Stromal cell of bone marrow (primary cell): ENCODE measurements at regions not wholly inside any gene's neighbourhood (a gene's known extent, or its start where the extent isn't known, plus 50 kb on each side); places are given as distances from the start of the nearest gene placed in this dataset.
A peak's percentile ranks its signal among the peaks of the same experiment; 100 is the strongest.

Experiments
- DNase-seq: peaks from one replicate; pipeline ENCODE4 v3.0.0-alpha.2; 2012; ENCODE audit warnings: low read depth

DNA sequence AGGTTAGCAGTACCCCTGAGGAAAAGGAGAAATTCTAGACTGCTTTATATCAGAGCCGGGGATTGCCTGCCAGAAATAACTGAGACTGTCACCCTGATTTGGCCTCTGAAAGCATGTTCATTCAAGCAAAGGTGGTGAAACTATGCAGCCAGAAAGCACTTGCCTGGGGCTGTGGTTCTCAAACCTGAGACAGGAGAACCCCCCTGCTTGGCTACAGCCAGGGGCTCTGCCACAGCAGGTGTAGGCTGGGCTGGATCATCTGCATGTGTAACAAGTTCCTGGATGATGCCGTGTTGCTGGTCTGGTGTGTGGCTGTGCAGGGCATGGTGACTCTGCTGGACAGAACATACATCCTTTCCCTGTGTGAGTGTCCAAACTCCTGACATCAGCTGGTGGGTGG is 157.8 kb downstream of the NXNL2 start:
- no peak for DNase-seq

DNA sequence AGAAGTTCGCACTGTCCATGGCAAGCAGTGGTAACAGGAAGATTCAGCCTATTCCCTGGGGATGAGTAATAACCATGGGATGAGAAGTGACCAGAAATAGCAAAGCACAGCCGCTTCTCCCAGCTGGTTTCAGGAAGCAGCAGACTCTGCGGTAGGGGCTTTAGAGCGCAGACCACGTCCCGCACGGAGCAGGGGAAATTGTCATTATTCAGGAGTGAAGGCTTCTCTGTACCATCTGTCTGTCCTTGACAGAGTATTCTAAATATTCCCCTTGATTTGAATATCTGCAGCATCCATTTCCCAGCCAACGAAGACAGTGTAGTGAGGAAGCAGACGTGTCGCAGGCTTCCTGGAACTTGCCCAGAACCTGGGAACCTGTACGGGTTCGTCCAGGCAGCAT is 159.6 kb downstream of the NXNL2 start:
- no peak for DNase-seq

DNA sequence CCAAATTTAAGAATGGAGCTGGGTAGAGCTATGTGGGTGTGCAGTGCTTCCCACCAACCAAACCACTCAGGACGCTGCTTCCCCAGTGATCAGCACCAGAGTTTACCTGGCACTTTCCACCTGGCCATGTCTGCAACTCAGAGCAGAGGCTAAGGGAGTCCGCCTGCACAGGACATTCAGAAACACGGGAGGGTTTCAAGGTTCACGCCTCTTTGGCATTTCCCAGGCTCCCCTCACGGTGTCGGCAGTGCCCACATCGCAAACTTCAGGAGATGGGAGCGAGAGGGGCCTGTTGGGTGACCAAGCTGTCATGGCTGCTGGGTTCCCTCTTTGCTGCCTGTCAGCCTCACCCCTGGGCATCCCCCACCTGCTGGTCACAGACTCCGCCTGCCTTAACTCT is 161.5 kb downstream of the NXNL2 start:
- DNase-seq, result no peak

DNA sequence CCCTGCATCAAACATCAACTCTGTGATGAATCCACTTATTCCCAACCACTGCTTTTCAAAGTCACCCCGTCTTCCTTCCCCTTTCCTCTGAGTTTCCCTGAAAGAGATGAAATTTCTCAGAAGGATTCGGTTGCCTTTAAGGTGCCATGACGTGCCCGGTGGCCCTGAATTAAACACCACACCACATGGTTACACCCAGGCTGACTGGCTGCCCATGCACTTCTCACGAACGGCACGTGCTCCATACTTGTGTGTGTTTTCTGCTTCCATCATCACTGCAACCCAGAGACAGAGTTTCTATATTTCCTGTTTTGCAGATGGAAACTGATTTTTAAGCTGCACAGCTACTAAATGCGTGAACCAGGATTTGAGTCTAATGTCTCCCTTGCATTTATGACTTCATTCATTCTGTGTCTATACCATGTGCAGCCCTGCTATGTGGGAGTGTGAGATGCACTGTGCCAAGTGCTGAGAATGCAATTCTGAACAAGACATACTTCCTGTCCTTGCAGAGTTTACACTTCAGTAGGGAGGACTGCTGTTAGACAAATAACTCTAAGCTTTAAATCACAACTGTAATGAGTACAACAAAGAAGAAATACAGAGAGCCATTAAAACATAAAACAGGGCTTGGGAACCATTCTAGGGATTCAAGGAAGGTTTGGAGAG is 162.9 kb downstream of the NXNL2 start:
- DNase-seq, result no peak

DNA sequence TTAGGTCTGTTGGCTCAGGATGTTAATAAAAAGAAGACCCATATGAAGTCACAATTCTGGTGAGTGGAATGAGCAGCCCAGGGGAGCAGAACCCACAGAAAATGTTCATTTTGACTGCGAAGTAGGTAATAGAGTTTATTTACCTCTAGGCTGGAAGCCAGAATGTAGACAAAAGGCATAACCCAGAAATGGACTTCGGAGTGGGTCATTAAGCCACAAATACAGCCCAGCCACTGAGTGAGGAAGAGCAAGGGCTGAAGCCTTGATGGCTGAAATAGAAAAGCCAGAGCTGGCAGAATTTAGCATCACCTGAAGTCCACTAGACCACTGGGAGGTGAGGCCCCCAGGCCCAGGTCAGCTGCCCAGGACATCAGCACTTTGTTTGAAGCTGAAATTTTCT is 168.0 kb downstream of the NXNL2 start:
- no peak for DNase-seq

DNA sequence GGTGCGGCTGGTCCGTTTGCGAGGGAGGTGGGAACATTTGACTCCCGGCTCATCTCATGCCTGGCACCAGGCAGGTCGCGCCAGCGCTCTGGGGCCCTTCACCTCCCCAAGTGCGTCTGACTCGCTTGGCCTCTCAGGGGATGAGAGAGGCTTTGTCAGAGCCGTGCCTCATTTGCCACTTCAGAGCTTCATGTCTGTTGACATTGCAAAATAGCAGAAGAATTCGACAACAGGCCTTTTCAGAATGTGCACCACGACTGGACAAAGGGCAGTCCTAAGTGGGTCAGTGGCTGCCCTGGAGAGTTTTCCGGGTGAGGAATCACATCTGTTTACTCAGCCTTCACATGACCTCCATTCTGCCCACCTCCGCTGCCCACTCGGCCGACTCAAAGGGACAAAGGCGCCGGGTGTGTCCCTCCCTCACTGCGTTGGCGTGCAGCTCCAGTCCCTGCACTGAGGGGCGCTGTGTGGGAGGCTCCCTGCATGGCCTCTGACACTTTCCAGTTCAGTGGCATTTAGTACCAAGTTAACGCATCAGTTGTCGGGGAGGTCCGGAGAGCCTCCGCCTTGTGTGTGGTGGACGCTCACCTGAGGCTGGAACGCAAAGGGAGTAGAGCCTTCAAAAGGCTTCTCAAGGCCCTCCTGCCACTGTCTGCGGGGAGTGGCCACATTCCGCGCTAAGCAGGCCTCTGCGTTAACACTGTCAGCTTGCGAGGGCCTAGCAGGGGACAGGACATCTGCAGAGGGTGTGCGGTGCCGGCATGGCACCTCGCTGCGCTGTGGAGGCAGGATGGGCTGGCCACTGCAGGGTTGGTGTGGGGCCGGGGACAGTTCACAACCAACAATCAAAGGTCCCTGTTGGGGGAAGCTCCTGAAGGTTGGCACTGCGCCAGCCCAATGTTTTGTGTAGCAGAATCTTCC is 171.5 kb downstream of the NXNL2 start:
- no peak for DNase-seq

DNA sequence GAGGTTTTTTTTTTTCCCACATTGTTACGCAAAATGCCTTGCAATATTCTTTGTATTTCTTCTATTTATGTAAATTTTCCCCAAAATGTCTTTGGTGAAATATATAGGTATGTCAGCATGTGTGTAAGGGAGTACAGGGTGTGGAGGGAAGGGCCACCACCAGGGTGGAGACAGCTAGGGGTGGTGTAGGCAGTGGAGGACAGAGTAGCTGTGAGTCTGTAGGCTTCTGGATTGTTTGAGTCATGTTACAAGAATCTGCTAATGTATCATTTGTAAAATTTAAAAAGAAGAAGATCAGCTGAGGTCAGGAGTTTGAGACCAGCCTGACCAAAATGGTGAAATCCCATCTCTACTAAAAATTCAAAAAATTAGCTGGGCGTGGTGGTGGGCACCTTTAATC is 175.5 kb downstream of the NXNL2 start:
- no peak for DNase-seq

DNA sequence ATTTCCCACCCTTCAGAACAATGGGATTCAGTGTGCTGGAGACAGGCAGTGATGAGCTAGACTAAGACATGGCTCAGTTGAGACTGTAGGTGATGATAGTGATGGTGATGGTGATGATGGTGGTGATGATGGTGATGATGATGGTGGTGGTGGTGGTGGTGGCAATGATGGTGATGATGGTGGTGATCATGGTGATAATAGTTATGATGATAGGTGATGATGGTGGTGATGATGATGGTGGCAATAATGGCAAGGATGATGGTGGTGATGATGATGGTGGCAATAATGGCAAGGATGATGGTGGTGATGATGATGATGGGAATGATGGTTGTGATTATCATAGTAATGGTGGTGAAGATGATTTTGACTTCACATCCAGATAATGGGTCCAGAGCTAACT is 176.7 kb downstream of the NXNL2 start:
- no peak for DNase-seq

DNA sequence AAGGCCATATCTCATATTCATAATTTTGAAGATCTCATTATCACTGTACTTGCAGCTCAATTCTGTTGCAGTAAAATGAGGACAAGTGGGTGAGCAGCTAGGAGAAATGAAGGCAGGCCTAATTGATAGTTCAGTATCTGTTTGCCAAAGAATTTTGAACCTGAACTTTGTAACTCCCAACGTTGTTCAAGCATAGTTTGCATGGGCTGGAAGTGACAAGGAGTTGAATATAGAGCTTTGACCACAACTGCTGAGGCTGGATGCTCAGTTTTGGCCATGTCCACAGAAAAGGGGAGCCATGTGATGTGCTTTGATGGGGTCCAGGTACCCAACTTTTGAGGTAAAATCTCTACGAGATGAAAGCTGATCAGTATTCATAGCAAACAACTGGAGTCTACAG is 177.5 kb downstream of the NXNL2 start:
- DNase-seq, result no peak

DNA sequence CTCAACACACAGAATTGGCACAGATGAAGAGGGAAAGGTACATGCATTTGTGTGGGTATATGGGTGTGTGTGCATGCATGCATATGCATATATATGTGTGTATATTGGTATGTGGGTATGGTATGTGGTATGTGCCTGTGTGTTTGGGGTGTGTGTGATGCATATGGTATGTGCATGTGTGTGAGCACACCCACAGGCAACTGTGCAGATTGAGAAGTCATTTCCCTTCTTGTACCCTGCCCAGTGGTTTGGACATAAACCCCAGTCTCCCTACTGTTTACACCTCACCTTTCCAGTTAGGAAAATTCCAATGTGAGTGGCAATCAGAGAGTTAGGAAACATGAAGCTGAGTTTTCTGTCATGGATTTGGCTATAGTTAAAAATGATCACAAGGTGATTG is 178.0 kb downstream of the NXNL2 start:
- DNase-seq, result no peak

DNA sequence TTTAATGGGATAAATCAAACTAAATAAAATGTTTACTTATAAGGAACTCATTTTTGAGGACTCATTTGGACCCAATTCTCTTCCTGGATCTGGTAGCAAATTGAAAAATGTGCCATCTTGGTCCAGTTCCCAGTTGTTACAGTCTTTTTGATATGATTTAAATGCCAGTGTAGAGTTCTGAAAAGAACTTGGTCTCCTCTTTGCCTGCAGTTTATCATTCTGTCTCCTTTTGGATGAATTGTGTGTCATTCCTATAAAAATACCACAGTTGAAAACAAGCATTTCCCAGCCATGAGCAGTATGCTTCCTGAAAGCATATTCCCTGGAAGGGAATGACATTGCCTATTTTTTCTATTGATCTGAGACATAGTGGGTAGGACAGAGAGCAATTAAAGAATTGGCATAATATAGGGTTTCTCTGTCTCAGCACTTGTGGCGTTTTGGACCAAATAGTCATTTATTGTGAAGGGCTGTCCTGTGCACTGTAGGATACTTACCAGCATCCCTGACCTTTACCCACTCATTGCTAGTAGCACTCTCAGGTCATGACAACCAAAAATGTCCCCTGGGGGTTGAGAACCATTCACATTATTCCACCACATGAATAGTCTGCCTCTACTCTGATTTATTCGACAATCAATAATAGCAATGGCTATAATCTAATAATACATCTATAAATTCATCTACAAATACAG is 181.8 kb downstream of the NXNL2 start:
- DNase-seq, result no peak

DNA sequence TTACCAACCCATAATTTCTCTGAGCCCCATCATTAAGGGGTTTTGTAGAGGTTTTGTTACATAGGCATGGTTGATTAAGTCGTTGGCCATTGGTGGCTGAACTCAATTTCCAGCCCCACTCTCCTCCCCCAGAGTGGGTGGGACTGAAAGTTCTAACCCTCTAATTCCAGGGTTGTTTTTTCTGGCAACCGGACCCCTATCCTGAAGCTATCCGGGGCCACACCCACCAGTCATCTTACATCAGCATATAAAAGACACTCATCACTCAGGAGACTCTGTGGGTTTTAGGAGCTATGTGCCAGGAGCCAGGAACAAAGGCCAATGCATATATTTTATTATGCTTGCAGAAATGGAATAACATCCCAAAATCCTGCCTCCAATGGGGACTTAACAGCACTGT is 186.0 kb downstream of the NXNL2 start:
- peak; percentile 76 for DNase-seq

DNA sequence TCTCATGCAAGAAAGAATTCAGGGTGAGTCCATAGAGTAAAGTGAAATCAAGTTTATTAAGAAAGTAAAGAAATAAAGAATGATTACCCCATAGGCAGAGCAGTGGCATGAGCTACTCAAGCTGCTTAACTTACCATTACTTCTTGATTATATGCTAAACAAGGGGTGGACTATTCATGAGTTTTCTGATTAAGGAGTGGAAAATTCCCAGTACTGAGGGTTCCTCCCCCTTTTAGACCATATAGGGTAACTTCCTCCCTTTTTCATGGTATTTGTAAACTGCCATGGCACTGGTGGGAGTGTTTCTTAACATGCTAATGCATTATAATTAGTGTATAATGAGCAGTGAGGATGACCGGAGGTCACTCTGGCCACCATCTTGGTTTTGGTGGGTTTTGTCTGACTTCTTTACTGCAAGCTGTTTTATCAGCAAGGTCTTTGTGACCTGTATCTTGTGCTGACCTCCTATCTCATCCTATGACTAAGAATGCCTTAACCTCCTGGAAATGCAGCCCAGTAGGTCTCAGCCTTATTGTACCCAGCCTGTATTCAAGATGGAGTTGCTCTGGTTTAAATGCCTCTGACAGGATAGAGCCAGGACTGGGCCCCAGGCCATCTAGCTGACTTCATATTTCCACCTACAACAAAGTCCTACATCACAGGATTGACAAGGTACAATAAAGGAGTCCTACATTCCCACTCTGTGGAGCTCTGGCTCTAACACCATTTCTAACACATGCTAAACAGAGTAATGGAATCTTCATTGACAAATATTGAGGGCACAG is 186.7 kb downstream of the NXNL2 start:
- DNase-seq, result no peak

DNA sequence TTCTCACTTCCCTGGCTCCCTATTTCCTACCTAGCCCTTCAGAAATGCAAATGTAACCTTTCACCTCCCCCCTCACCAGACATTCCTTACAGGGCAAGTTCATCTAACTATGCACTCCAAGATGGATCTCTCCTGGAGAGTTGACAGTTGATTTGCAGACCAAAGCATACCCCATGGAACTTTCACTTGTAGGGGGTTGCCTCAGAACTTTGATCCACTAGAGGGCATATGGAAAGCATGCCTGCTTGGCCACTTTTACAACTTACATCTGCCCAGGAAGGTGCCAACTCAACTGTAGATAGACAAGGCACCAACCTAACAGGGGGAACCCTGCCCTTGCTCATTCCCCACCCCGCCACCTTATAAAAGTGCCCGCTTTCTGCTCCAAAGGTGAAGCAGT is 187.8 kb downstream of the NXNL2 start:
- no peak for DNase-seq

DNA sequence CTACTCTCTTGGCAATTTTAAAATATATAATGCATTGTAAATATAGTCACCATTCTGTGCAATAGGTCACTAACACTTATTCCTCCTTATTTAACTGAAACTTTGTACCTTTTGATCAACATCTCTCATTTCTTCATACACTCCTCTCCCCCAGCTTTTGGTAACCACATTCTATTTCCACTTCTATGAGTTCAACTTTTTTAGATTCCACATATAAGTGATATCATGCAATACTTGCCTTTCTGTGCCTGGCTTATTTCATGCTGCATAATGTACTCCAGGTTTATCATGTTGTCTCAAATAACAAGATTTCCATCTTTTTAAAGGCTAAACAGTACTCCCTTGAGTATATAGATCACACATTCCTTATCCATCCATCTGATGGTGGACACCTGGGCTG is 188.8 kb downstream of the NXNL2 start:
- DNase-seq, result no peak

DNA sequence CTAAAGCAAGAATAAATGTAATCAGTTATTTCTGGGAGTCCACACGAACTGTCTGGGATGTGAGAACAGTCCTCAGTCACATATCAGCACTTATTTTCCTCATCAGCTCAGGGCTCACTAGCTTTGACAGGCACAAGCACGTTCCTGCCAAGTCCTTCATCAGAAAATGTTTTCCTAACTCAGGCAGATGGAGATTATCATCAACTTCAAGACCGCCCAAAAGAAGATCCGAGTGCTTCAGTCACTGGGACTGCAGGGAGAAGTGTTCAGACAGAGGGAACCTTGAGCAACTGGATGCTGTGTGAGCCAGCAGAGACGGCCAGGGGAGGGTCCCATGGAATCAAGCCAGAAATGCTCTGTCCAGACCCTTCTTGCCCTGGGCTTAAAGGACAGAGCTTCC is 189.4 kb downstream of the NXNL2 start:
- DNase-seq, result no peak

DNA sequence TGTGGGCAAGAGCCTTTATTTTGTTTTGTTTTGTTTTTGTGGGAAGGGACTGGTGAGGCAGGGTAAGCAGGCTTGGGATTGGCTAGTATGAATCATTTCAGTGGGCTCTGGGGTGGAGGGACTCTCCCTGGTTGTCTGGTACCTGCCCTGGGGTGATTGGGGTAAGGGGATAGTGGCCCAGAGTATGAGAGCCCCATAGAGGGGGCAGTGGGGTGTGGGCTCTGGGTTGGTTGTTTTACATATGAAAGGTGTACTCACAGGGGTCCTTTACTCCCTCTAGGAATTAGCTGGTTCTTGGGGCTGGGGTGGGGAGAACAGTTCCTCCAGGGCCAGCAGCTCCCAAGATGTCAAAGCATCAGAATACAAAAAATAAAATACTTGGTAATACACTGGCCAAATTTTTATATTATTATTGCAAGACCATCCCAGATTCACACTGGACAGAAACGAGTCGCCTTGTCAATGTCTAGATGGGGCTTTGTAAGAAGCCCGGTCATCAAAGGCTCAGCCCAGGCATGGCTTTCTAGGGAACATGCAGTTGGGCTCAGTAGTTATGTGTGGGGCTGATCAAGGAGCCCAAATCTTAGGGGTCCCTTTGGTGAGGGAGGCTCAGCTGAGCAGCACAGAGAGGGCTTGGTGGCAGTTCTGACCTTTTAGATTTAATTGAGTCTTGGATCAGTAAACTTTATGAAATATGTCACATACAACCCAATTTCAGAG is 190.5 kb downstream of the NXNL2 start:
- no peak for DNase-seq

DNA sequence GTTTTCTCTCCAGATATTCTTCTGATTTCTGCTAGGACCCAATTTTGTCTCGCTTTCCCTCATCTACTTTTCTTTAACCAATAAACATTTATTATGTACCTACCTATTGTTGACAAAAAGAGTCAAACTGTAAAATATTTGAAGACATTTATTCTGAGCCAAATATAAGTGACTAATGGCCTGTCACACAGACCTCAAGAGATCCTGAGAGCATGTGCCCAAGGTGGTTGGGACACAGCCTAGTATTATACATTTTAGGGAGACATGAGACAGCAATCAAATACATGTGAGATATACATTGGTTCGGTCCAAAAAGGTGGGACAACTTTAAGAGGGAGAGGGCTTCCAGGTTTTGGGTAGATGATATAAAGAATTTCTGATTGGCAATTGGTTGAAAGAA is 191.8 kb downstream of the NXNL2 start:
- DNase-seq, result no peak

DNA sequence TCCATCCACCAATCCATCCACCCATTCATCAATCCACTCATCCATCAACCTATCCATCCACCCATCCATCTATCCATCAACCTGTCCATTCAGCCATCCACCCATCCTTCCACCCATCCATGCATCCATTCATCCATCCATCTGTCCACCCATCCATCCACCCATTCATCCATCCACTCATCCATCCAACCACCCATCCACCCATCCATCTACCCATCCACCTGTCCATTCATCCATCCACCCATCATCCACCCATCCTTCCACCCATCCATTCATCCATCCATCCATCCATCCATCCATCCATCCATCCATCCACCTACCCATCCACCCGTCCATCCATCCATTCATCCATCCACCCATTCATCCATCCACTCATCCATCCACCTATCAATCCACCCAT is 195.8 kb downstream of the NXNL2 start:
- no peak for DNase-seq

DNA sequence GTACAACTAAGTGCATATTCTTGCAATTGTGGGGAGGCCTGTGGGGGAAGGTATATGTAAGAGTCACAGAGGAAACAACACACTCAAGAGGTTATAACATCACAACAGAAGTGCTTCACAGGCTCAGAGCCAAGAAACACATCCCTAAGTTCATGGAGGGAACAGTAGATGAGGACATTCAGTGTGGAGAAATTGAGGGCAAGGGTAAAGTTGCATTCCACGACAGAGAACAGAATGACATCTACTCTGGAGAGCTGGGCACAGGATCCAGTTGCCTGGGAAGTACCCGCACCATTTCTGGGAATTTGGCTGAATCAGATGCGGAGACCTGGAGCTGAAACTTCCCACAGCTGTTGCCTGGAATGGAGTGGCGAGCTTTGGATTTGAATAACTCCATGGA is 197.2 kb downstream of the NXNL2 start:
- DNase-seq, result peak; percentile 71

DNA sequence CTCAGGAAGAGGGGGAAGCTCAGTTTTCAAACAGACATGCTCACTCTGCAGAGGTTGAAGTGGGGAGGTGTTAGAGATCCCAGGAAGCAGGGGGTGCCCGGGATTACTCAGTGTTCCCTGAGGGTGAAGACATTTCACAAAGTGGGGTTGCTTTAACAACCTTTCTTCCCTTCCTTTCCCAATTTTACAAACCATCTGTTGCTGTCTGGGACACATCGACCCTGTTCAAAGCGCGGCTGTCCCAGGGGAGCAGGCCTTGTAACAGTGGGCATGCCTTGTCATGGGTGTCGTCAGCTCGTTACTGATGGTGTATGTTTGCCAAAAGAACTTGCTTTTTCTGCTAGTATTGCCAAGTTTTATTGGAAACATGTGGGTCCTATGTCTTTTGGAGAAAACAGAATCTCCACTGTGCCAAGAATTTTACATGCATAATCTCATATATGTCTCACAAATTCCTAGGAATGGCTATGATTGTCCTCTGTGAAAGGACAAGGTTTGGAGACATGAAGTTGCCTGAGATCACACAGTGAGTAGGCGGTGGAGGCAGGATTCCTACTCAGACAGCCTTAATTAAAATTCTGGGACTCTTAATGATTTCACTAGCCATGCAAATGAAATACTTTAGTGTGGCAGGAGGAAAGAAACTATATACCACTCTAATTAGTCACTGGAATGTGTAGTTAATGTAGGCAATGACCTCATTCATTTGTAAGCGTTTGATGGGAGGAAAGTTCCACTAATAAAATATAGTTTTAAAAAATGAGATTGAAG is 198.9 kb downstream of the NXNL2 start:
- no peak for DNase-seq
